ENCODE measurements at regions not wholly inside any gene's neighbourhood (a gene's known extent, or its start where the extent isn't known, plus 50 kb on each side); places are given as distances from the start of the nearest gene placed in this dataset.

GRCh38 chr9:18255158-18255629 is 218.8 kb upstream of the ADAMTSL1 start:
- H2AFZ ChIP-seq (ENCODE audit: low read length): no peak overlapping the region
- TF ChIP-seq CTCF (IDR thresholded peaks at IDR 0.05; ENCODE audit: low read length): peak; percentile 69
- TF ChIP-seq EZH2 (optimal IDR thresholded peaks at IDR 0.05; ENCODE audit: low read depth, low read length): no peak
- no peak overlapping the region for H3K9ac ChIP-seq (ENCODE audit: low read length)
- H3K9me3 ChIP-seq (replicated peaks; ENCODE audit: insufficient read depth, low read length): no peaks in the 10 kb centered on the region
- DNase-seq: peak; percentile 61
- H3K9me2 ChIP-seq (replicated peaks; ENCODE audit: insufficient read depth, low read length): no peaks in the 10 kb centered on the region
- H3F3A ChIP-seq (ENCODE audit: insufficient read depth, low read length): no peaks in the 10 kb centered on the region
- H3K36me3 ChIP-seq (replicated peaks; ENCODE audit: insufficient read depth, low read length): no peaks in the 10 kb centered on the region
- H3K79me2 ChIP-seq (ENCODE audit: low read length): no peaks in the 10 kb centered on the region
- no peak overlapping the region for H3K4me2 ChIP-seq (ENCODE audit: low read depth, low read length)
- no peaks in the 10 kb centered on the region for H4K20me1 ChIP-seq (ENCODE audit: insufficient read depth, low read length)
- H3K27ac ChIP-seq (ENCODE audit: low read length): no peak overlapping the region
- H3K4me1 ChIP-seq (ENCODE audit: low read length): no peaks in the 10 kb centered on the region
- no peaks in the 10 kb centered on the region for H3K27me3 ChIP-seq (replicated peaks; ENCODE audit: insufficient read depth, low read length)
- no peak overlapping the region for H3K4me3 ChIP-seq (ENCODE audit: low read length)

- Histone ChIP-seq H3K4me2 (ENCODE audit: low read depth, low read length) (no peak overlapping the region), H3K27me3 (replicated peaks; ENCODE audit: insufficient read depth, low read length) (no peaks in the 10 kb centered on the region), H3K9me2 (replicated peaks; ENCODE audit: insufficient read depth, low read length) (no peaks in the 10 kb centered on the region), H3K9ac (ENCODE audit: low read length) (no peak overlapping the region), H3K79me2 (ENCODE audit: low read length) (no peaks in the 10 kb centered on the region), H3K9me3 (replicated peaks; ENCODE audit: insufficient read depth, low read length) (no peaks in the 10 kb centered on the region), H3K4me3 (ENCODE audit: low read length) (no peak overlapping the region), H3K4me1 (ENCODE audit: low read length) (no peaks in the 10 kb centered on the region), H2AFZ (ENCODE audit: low read length) (no peak overlapping the region), H3K27ac (ENCODE audit: low read length) (no peak overlapping the region), H3F3A (ENCODE audit: insufficient read depth, low read length) (no peaks in the 10 kb centered on the region), H3K36me3 (replicated peaks; ENCODE audit: insufficient read depth, low read length) (no peaks in the 10 kb centered on the region), H4K20me1 (ENCODE audit: insufficient read depth, low read length) (no peaks in the 10 kb centered on the region)
- TF ChIP-seq EZH2phosphoT487 (IDR thresholded peaks at IDR 0.05; ENCODE audit: low read length): no peak
- no peak for TF ChIP-seq CTCF (IDR thresholded peaks at IDR 0.05; ENCODE audit: low read length)
- TF ChIP-seq EZH2 (optimal IDR thresholded peaks at IDR 0.05; ENCODE audit: low read depth, low read length): no peak
- DNase-seq: no peak
Observed at GRCh38 chr9:18255747-18256146, 218.2 kb upstream of the ADAMTSL1 start.

GRCh38 chr9:18256568-18256967 is 217.4 kb upstream of the ADAMTSL1 start:
- no peaks in the 10 kb centered on the region for H3K9me2 ChIP-seq (replicated peaks; ENCODE audit: insufficient read depth, low read length)
- H3K79me2 ChIP-seq (ENCODE audit: low read length): no peaks in the 10 kb centered on the region
- no peak for DNase-seq
- no peak overlapping the region for H3K9ac ChIP-seq (ENCODE audit: low read length)
- H3K36me3 ChIP-seq (replicated peaks; ENCODE audit: insufficient read depth, low read length): no peaks in the 10 kb centered on the region
- H4K20me1 ChIP-seq (ENCODE audit: insufficient read depth, low read length): no peaks in the 10 kb centered on the region
- H3K4me2 ChIP-seq (ENCODE audit: low read depth, low read length): no peak overlapping the region
- H3K27me3 ChIP-seq (replicated peaks; ENCODE audit: insufficient read depth, low read length): no peaks in the 10 kb centered on the region
- H3F3A ChIP-seq (ENCODE audit: insufficient read depth, low read length): no peaks in the 10 kb centered on the region
- no peak overlapping the region for H3K4me3 ChIP-seq (ENCODE audit: low read length)
- TF ChIP-seq EZH2 (optimal IDR thresholded peaks at IDR 0.05; ENCODE audit: low read depth, low read length): no peak
- TF ChIP-seq CTCF (IDR thresholded peaks at IDR 0.05; ENCODE audit: low read length): no peak
- no peak for TF ChIP-seq EZH2phosphoT487 (IDR thresholded peaks at IDR 0.05; ENCODE audit: low read length)
- no peaks in the 10 kb centered on the region for H3K4me1 ChIP-seq (ENCODE audit: low read length)
- H2AFZ ChIP-seq (ENCODE audit: low read length): no peak overlapping the region
- no peak overlapping the region for H3K27ac ChIP-seq (ENCODE audit: low read length)
- H3K9me3 ChIP-seq (replicated peaks; ENCODE audit: insufficient read depth, low read length): no peaks in the 10 kb centered on the region

Data from MM.1S (cell line).